Nephron (organoid): ENCODE measurements at regions not wholly inside any gene's neighbourhood (a gene's known extent, or its start where the extent isn't known, plus 50 kb on each side); places are given as distances from the start of the nearest gene placed in this dataset.
"Not testable (repeated sequence)": the region's sequence is repeated elsewhere in the genome, so short reads cannot be mapped to it uniquely, and the experiment has no call there.

Source experiments
- H3K27ac Mint-ChIP-seq, 3 experiments: 2 replicates each; pipeline ENCODE4 v1.8.0; 2020; ENCODE audit warnings: mixed read lengths in 3 of 3, mild to moderate bottlenecking in 2 of 3, moderate library complexity in 1 of 3
- H3K27me3 Mint-ChIP-seq: 2 replicates; pipeline ENCODE4 v1.8.0; 2021; ENCODE audit warnings: low read depth, mild to moderate bottlenecking, moderate library complexity, mixed read lengths
- H3K36me3 Mint-ChIP-seq: 2 replicates; pipeline ENCODE4 v1.8.0; 2020; ENCODE audit warnings: low read depth, mixed read lengths
- H3K4me1 Mint-ChIP-seq: 2 replicates; pipeline ENCODE4 v1.8.0; 2020; ENCODE audit warnings: mixed read lengths
- H3K4me3 Mint-ChIP-seq, 3 experiments: 2 replicates each; pipeline ENCODE4 v1.8.0; 2020; ENCODE audit warnings: mild to moderate bottlenecking in 3 of 3, mixed read lengths in 3 of 3, moderate library complexity in 2 of 3
- H3K9me3 Mint-ChIP-seq: 2 replicates; pipeline ENCODE4 v1.8.0; 2020; ENCODE audit warnings: mixed read lengths
- CTCF ChIP-seq, 3 experiments: fragments of 200-600 bp; sonication (generic); IDR thresholded peaks; one replicate each; pipeline ENCODE4 v1.5.0; 2021; ENCODE audit warnings: antibody characterized with exemption in 3 of 3; ENCODE audit not compliant: unreplicated experiment in 3 of 3

DNA sequence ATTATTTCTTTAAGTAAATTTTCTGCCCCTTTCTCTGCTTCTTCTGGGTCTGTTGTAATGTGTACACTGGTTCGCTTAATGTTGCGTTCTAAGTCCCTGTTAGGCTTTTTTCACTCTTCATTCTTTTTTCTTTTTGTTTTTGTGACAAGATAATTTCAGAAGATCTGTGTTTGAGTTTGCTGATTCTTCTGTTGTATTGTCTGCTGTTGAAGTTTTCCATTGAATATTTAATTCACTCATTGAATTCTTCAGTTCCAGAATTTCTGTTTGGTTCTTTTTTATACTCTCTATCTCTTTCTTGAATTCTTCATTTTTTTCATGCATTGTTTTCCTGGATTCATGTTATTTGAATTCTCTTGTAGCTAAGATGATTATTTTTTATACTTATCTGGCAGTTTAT lies 66.3 kb upstream of the NUDT6 start:
- Mint-ChIP-seq H3K4me3 (no peak overlapping the region), H3K36me3 (peaks cover 73% of the 10 kb centered on the region), H3K9me3 (peaks cover 54% of the 10 kb centered on the region), H3K27me3 (peaks cover 3% of the 10 kb centered on the region), H3K4me1 (no peaks in the 10 kb centered on the region), H3K27ac (no peak overlapping the region)
- no peak for TF ChIP-seq CTCF (IDR thresholded peaks at IDR 0.05; ENCODE audit: unreplicated experiment in 3 of 3)

DNA sequence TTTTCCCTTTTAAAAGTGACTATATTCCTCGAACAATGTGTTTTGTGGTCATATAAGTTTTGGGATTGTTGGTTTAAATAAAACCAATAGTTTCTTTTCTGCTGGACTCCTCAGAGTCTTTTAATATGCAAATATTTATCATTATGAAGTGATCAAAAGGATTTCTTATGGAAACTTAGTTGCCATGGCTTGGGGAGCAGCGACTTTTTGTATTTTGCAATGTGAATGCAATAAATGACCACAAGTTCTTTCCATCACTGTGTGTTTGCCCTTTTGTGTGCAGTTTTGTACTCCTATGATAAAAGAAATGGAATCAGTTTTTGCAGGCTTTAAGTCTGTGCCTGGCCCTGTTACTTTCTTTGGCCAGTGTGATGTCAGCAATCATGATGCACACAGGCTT lies 68.5 kb upstream of the NUDT6 start:
- H3K4me3 Mint-ChIP-seq: no peak overlapping the region
- peaks cover 52% of the 10 kb centered on the region for H3K36me3 Mint-ChIP-seq
- peaks cover 5% of the 10 kb centered on the region for H3K4me1 Mint-ChIP-seq
- peaks cover 3% of the 10 kb centered on the region for H3K27me3 Mint-ChIP-seq
- no peak overlapping the region for H3K27ac Mint-ChIP-seq
- H3K9me3 Mint-ChIP-seq: peaks cover 36% of the 10 kb centered on the region
- no peak for TF ChIP-seq CTCF (IDR thresholded peaks at IDR 0.05; ENCODE audit: unreplicated experiment in 3 of 3)

GRCh38 chr4:122992057-122992456 lies 69.7 kb upstream of the NUDT6 start:
- Mint-ChIP-seq H3K4me3 (no peak overlapping the region), H3K4me1 (peaks cover 5% of the 10 kb centered on the region)
- TF ChIP-seq CTCF (IDR thresholded peaks at IDR 0.05; ENCODE audit: unreplicated experiment in 3 of 3): no peak

DNA sequence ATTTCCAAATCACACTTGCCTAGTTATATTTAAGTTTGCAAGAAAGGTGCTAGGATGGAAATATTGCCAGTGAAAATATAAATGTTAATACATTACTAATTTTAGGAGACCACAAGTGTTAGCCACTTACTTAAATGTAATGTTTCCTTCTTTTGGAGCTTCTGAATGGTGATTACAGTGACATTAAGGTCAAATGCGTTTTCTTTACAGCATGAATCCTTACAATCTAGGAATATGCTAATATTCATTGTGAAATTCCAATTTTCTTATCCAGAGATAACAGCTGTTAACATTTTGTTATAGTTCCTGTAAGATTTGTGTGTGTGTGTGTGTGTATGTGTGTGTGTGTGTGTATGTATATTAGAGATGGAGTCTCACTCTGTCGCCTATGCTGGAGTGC lies 70.2 kb upstream of the NUDT6 start:
- no peak for TF ChIP-seq CTCF (IDR thresholded peaks at IDR 0.05; ENCODE audit: unreplicated experiment in 3 of 3)
- Mint-ChIP-seq H3K4me3 (no peak overlapping the region), H3K4me1 (peaks cover 5% of the 10 kb centered on the region), H3K27ac (peak overlapping the region in 1 of 3 experiments; percentile 54), H3K27me3 (peaks cover 3% of the 10 kb centered on the region), H3K9me3 (peaks cover 24% of the 10 kb centered on the region), H3K36me3 (peaks cover 46% of the 10 kb centered on the region)

More at GRCh38 chr4:122992057-122992456, 69.7 kb upstream of the NUDT6 start:
- Mint-ChIP-seq H3K9me3 (peaks cover 28% of the 10 kb centered on the region), H3K27ac (no peak overlapping the region), H3K27me3 (peaks cover 3% of the 10 kb centered on the region), H3K36me3 (peaks cover 45% of the 10 kb centered on the region)

DNA sequence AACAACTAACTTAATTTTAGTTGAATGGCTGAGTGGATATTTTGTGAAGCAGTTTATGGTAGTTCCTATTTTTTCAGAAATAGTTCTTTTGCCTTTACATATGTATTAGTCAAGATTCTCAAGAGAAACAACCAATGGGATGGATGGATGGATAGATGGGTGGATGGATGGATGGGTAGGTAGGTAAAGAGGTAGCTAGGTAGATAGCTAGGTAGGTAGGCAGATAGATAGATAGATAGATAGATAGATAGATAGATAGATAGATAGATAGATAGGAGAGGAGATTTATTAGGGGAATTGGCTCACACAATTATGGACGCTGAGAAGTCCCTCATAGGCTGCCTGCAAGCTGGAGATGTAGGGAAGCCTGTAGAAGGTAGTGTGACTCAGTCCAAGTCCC lies 74.0 kb upstream of the NUDT6 start:
- Mint-ChIP-seq H3K27ac (no peak overlapping the region), H3K27me3 (no peaks in the 10 kb centered on the region), H3K4me1 (peaks cover 5% of the 10 kb centered on the region), H3K36me3 (peaks cover 16% of the 10 kb centered on the region), H3K9me3 (peaks cover 8% of the 10 kb centered on the region), H3K4me3 (no peak overlapping the region)
- TF ChIP-seq CTCF (IDR thresholded peaks at IDR 0.05; ENCODE audit: unreplicated experiment in 3 of 3): no peak

DNA sequence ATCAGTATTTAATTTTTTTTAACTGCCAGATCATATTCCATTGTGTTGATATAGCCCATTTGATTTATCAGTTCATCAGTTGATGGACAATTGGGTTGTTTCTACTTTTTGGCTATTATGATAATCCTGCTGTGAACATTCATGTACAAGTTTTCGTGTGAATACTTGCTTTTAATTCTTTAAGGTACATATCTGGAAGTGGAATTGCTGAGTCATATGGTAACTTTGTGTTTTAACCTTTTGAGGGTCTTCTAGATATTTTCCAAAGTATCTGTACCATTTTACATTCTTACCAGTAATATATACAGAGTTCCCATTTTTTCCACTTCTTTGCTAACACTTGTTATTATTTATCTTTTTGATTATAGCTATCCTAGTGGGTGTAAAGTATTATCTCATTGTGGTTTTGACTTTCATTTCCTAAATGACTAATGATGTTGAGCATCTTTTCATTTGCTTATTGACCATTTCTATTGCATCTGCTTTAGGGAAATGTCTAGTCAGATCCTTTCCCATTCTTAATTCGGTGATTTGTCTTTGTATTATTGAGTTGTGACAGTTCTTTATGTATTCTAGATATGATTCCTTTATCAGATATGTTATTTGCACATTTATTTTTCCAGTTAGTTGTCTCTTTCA lies 75.2 kb upstream of the NUDT6 start:
- TF ChIP-seq CTCF (IDR thresholded peaks at IDR 0.05; ENCODE audit: unreplicated experiment in 3 of 3): no peak
- Mint-ChIP-seq H3K27ac (no peak overlapping the region), H3K4me3 (no peak overlapping the region), H3K27me3 (no peaks in the 10 kb centered on the region), H3K9me3 (peaks cover 8% of the 10 kb centered on the region), H3K4me1 (peaks cover 5% of the 10 kb centered on the region), H3K36me3 (peaks cover 16% of the 10 kb centered on the region)

DNA sequence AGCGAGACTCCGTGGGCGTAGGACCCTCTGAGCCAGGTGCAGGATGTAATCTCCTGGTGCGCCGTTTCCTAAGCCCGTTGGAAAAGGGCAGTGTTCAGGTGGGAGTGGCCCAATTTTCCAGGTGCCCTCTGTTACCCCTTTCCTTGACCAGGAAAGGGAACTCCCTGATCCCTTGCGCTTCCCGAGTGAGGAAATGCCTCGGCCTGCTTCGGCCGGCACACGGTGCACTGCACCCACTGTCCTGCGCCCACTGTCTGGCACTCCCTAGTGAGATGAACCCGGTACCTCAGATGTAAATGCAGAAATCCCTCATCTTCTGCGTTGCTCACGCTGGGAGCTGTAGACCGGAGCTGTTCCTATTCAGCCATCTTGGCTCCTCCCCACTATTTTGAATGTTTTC lies 81.7 kb upstream of the NUDT6 start:
- H3K27ac Mint-ChIP-seq, H3K4me3 Mint-ChIP-seq, H3K27me3 Mint-ChIP-seq, H3K4me1 Mint-ChIP-seq: not testable (repeated sequence)
- H3K9me3 Mint-ChIP-seq: peaks cover 30% of the 10 kb centered on the region
- H3K36me3 Mint-ChIP-seq: peaks cover 63% of the 10 kb centered on the region

DNA sequence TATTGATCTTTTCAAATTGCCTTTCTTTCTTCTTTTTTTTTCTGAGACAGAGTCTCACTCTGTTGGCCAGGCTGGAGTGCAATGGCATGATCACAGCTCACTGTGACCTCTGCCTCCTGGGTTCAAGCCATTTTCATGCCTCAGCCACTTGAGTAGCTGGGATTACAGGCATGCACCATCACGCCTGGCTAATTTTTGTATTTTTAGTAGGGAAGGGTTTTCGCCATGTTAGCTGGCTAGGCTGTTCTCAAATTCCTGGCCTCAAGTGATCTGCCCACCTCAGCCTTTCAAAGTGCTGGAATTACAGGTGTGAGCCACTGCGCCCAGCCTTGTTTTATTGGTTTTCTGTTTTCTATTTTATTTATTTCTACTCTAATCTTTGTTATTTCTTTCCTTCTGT lies 82.7 kb upstream of the NUDT6 start:
- H3K27me3 Mint-ChIP-seq, H3K4me3 Mint-ChIP-seq, H3K4me1 Mint-ChIP-seq: not testable (repeated sequence)
- peaks cover 73% of the 10 kb centered on the region for H3K36me3 Mint-ChIP-seq
- H3K9me3 Mint-ChIP-seq: peaks cover 30% of the 10 kb centered on the region
- peak overlapping the region in 1 of 3 experiments; percentile 23 for H3K27ac Mint-ChIP-seq
